ENCODE measurements at regions not wholly inside any gene's neighbourhood (a gene's known extent, or its start where the extent isn't known, plus 50 kb on each side); places are given as distances from the start of the nearest gene placed in this dataset.

DNA sequence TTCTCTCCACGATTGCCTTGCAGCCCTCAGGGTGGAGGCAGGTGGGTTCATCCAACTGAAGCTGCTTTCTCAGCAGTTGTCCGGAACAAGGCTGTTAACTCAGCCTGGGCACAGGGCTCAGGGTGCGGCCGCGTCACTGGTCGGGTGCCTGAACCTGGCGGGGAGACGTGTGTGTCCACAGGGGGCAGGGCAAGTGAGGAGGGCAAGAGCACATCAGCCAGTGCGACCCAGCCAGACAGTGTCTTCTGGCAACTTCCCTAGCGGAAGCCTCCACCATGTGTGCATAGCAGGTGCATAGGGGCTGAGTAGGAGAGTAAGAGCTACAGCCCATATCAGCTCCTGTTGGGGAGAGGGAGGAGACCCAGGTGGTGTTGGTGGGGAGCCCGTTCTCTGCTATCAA lies 150.4 kb upstream of the THRB start:
- TF ChIP-seq TAF1 (IDR thresholded peaks at IDR 0.05; ENCODE audit: low read depth, low read length) = no peak
- no peak for TF ChIP-seq POLR2A (IDR thresholded peaks at IDR 0.05; ENCODE audit: control extremely low read depth in 1 of 2, low read depth in 2 of 2, low read length in 2 of 2)
- TF ChIP-seq, protein P1, sequence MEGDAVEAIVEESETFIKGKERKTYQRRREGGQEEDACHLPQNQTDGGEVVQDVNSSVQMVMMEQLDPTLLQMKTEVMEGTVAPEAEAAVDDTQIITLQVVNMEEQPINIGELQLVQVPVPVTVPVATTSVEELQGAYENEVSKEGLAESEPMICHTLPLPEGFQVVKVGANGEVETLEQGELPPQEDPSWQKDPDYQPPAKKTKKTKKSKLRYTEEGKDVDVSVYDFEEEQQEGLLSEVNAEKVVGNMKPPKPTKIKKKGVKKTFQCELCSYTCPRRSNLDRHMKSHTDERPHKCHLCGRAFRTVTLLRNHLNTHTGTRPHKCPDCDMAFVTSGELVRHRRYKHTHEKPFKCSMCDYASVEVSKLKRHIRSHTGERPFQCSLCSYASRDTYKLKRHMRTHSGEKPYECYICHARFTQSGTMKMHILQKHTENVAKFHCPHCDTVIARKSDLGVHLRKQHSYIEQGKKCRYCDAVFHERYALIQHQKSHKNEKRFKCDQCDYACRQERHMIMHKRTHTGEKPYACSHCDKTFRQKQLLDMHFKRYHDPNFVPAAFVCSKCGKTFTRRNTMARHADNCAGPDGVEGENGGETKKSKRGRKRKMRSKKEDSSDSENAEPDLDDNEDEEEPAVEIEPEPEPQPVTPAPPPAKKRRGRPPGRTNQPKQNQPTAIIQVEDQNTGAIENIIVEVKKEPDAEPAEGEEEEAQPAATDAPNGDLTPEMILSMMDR (IDR thresholded peaks at IDR 0.05; ENCODE audit: control extremely low read depth in 1 of 3, insufficient read depth in 1 of 3, low read depth in 1 of 3, low read length in 3 of 3) = no peak
- TF ChIP-seq JUND (IDR thresholded peaks at IDR 0.05; ENCODE audit: low read length) = no peak
- TF ChIP-seq, protein P2, sequence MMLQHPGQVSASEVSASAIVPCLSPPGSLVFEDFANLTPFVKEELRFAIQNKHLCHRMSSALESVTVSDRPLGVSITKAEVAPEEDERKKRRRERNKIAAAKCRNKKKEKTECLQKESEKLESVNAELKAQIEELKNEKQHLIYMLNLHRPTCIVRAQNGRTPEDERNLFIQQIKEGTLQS (IDR thresholded peaks at IDR 0.05; ENCODE audit: insufficient read depth, low read depth, low read length) = no peak
- TF ChIP-seq CEBPB (IDR thresholded peaks at IDR 0.05; ENCODE audit: low read depth, low read length) = no peak
- TF ChIP-seq EP300 (IDR thresholded peaks at IDR 0.05; ENCODE audit: borderline replicate concordance in 1 of 2, low read depth in 2 of 2, low read length in 2 of 2) = no peak
- no peak for TF ChIP-seq JUN (IDR thresholded peaks at IDR 0.05; ENCODE audit: low read depth, low read length)
- TF ChIP-seq, protein P3, sequence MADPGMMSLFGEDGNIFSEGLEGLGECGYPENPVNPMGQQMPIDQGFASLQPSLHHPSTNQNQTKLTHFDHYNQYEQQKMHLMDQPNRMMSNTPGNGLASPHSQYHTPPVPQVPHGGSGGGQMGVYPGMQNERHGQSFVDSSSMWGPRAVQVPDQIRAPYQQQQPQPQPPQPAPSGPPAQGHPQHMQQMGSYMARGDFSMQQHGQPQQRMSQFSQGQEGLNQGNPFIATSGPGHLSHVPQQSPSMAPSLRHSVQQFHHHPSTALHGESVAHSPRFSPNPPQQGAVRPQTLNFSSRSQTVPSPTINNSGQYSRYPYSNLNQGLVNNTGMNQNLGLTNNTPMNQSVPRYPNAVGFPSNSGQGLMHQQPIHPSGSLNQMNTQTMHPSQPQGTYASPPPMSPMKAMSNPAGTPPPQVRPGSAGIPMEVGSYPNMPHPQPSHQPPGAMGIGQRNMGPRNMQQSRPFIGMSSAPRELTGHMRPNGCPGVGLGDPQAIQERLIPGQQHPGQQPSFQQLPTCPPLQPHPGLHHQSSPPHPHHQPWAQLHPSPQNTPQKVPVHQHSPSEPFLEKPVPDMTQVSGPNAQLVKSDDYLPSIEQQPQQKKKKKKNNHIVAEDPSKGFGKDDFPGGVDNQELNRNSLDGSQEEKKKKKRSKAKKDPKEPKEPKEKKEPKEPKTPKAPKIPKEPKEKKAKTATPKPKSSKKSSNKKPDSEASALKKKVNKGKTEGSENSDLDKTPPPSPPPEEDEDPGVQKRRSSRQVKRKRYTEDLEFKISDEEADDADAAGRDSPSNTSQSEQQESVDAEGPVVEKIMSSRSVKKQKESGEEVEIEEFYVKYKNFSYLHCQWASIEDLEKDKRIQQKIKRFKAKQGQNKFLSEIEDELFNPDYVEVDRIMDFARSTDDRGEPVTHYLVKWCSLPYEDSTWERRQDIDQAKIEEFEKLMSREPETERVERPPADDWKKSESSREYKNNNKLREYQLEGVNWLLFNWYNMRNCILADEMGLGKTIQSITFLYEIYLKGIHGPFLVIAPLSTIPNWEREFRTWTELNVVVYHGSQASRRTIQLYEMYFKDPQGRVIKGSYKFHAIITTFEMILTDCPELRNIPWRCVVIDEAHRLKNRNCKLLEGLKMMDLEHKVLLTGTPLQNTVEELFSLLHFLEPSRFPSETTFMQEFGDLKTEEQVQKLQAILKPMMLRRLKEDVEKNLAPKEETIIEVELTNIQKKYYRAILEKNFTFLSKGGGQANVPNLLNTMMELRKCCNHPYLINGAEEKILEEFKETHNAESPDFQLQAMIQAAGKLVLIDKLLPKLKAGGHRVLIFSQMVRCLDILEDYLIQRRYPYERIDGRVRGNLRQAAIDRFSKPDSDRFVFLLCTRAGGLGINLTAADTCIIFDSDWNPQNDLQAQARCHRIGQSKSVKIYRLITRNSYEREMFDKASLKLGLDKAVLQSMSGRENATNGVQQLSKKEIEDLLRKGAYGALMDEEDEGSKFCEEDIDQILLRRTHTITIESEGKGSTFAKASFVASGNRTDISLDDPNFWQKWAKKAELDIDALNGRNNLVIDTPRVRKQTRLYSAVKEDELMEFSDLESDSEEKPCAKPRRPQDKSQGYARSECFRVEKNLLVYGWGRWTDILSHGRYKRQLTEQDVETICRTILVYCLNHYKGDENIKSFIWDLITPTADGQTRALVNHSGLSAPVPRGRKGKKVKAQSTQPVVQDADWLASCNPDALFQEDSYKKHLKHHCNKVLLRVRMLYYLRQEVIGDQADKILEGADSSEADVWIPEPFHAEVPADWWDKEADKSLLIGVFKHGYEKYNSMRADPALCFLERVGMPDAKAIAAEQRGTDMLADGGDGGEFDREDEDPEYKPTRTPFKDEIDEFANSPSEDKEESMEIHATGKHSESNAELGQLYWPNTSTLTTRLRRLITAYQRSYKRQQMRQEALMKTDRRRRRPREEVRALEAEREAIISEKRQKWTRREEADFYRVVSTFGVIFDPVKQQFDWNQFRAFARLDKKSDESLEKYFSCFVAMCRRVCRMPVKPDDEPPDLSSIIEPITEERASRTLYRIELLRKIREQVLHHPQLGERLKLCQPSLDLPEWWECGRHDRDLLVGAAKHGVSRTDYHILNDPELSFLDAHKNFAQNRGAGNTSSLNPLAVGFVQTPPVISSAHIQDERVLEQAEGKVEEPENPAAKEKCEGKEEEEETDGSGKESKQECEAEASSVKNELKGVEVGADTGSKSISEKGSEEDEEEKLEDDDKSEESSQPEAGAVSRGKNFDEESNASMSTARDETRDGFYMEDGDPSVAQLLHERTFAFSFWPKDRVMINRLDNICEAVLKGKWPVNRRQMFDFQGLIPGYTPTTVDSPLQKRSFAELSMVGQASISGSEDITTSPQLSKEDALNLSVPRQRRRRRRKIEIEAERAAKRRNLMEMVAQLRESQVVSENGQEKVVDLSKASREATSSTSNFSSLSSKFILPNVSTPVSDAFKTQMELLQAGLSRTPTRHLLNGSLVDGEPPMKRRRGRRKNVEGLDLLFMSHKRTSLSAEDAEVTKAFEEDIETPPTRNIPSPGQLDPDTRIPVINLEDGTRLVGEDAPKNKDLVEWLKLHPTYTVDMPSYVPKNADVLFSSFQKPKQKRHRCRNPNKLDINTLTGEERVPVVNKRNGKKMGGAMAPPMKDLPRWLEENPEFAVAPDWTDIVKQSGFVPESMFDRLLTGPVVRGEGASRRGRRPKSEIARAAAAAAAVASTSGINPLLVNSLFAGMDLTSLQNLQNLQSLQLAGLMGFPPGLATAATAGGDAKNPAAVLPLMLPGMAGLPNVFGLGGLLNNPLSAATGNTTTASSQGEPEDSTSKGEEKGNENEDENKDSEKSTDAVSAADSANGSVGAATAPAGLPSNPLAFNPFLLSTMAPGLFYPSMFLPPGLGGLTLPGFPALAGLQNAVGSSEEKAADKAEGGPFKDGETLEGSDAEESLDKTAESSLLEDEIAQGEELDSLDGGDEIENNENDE (IDR thresholded peaks at IDR 0.05; ENCODE audit: insufficient replicate concordance, low read length) = no peak
- no peak for TF ChIP-seq RNF2 (IDR thresholded peaks at IDR 0.05; ENCODE audit: borderline replicate concordance, low read depth, low read length, missing control alignments, poor library complexity, severe bottlenecking)
- TF ChIP-seq EZH2 (IDR thresholded peaks at IDR 0.05; ENCODE audit: low read depth, low read length, severe bottlenecking) = no peak
- TF ChIP-seq SIRT6 (IDR thresholded peaks at IDR 0.05; ENCODE audit: low read length) = no peak
- TF ChIP-seq GTF2F1 (IDR thresholded peaks at IDR 0.05; ENCODE audit: borderline replicate concordance, low read depth, low read length) = no peak

Measured in H1 (cell line).